A673 (cell line): ENCODE measurements at regions not wholly inside any gene's neighbourhood (a gene's known extent, or its start where the extent isn't known, plus 50 kb on each side); places are given as distances from the start of the nearest gene placed in this dataset.

Source experiments
- CTCF ChIP-seq: fragments of 300-800, 200-600 bp; sonication (generic); conservative IDR thresholded peaks from 2 replicates; pipeline ENCODE4 v1.5.1; 2017; ENCODE audit warnings: low read depth, mild to moderate bottlenecking, antibody characterized with exemption, low read length, moderate library complexity, mixed read lengths
- EZH2 ChIP-seq: fragments of 200-600 bp; sonication (generic); IDR thresholded peaks from 2 replicates; pipeline ENCODE4 v1.6.1; 2017; ENCODE audit warnings: borderline replicate concordance, low read depth, mild to moderate bottlenecking, mixed read lengths, antibody characterized with exemption, low read length; ENCODE audit not compliant: poor library complexity, severe bottlenecking

GRCh38 chr6:156575361-156575760 lies 201.8 kb upstream of the ARID1B start:
- TF ChIP-seq CTCF, result no peak
- TF ChIP-seq EZH2, result no peak
